Inflammatory macrophage (primary cell): ENCODE measurements at regions not wholly inside any gene's neighbourhood (a gene's known extent, or its start where the extent isn't known, plus 50 kb on each side); places are given as distances from the start of the nearest gene placed in this dataset.
"Not testable (repeated sequence)": the region's sequence is repeated elsewhere in the genome, so short reads cannot be mapped to it uniquely, and the experiment has no call there.

ENCODE experiments used
- DNase-seq, 2 donors: peaks; one replicate each; pipeline ENCODE4 v3.0.0-alpha.2; 2020 to 2022

GRCh38 chr6:9083108-9083507 is 647.8 kb upstream of the SLC35B3 start:
- DNase-seq, result no peak

- no peak for DNase-seq
Measured at GRCh38 chr6:9066726-9067125, 631.4 kb upstream of the SLC35B3 start.

GRCh38 chr6:9064156-9064555 is 628.8 kb upstream of the SLC35B3 start:
- no peak for DNase-seq

- no peak for DNase-seq
Measured at GRCh38 chr6:9062596-9062995, 627.3 kb upstream of the SLC35B3 start.

GRCh38 chr6:9057937-9058336 is 622.6 kb upstream of the SLC35B3 start:
- DNase-seq, result no peak

GRCh38 chr6:9056556-9056955 is 621.2 kb upstream of the SLC35B3 start:
- no peak for DNase-seq

- no peak for DNase-seq
Measured at GRCh38 chr6:9044426-9044825, 609.1 kb upstream of the SLC35B3 start.

- DNase-seq, result no peak
Measured at GRCh38 chr6:9040718-9041117, 605.4 kb upstream of the SLC35B3 start.

GRCh38 chr6:9039258-9039657 is 603.9 kb upstream of the SLC35B3 start:
- no peak for DNase-seq

GRCh38 chr6:9028086-9028485 is 592.7 kb upstream of the SLC35B3 start:
- DNase-seq, result no peak

GRCh38 chr6:9025796-9026394 is 590.5 kb upstream of the SLC35B3 start:
- DNase-seq, result no peak

- no peak for DNase-seq
Measured at GRCh38 chr6:9025228-9025627, 589.9 kb upstream of the SLC35B3 start.

GRCh38 chr6:9024246-9024645 is 588.9 kb upstream of the SLC35B3 start:
- DNase-seq, result not testable (repeated sequence)

GRCh38 chr6:9020001-9020400 is 584.7 kb upstream of the SLC35B3 start:
- no peak for DNase-seq

GRCh38 chr6:9009931-9010330 is 574.6 kb upstream of the SLC35B3 start:
- no peak for DNase-seq

- DNase-seq, result no peak
Measured at GRCh38 chr6:9007027-9007426, 571.7 kb upstream of the SLC35B3 start.

GRCh38 chr6:9002833-9003232 is 567.5 kb upstream of the SLC35B3 start:
- DNase-seq, result no peak

GRCh38 chr6:8995156-8995555 is 559.8 kb upstream of the SLC35B3 start:
- no peak for DNase-seq

GRCh38 chr6:8993111-8993510 is 557.8 kb upstream of the SLC35B3 start:
- DNase-seq, result no peak

- DNase-seq, result no peak
Measured at GRCh38 chr6:8991844-8992243, 556.5 kb upstream of the SLC35B3 start.

GRCh38 chr6:8990075-8990474 is 554.7 kb upstream of the SLC35B3 start:
- no peak for DNase-seq

- DNase-seq, result peak; percentile 57 to 69
Measured at GRCh38 chr6:8983202-8983688, 547.9 kb upstream of the SLC35B3 start.

- no peak for DNase-seq
Measured at GRCh38 chr6:8982668-8983067, 547.3 kb upstream of the SLC35B3 start.

- no peak for DNase-seq
Measured at GRCh38 chr6:8973395-8973794, 538.0 kb upstream of the SLC35B3 start.

- DNase-seq, result no peak
Measured at GRCh38 chr6:8969747-8970146, 534.4 kb upstream of the SLC35B3 start.
